Calu3 (cell line): ENCODE measurements at regions not wholly inside any gene's neighbourhood (a gene's known extent, or its start where the extent isn't known, plus 50 kb on each side); places are given as distances from the start of the nearest gene placed in this dataset.

ENCODE experiments used
- BruUV-seq: library from RNA; stranded (reverse); fragments of 400-500 nt; replicated peaks from 2 replicates; lab custom pipeline; 2021; lab: Mats Ljungman, UMichigan
- CTCF ChIA-PET: fragments of 300-600 bp; sonication (Branson Sonifier 250); formaldehyde crosslinking; loops from one replicate; lab custom pipeline; 2022; ENCODE audit warnings: antibody characterized with exemption; lab: Charles Lee
- DNase-seq: peaks from one replicate; pipeline ENCODE4 v3.0.0; 2022
- H3K27ac Mint-ChIP-seq: one replicate; pipeline ENCODE4 v1.8.0; 2022; ENCODE audit warnings: mixed read lengths; ENCODE audit not compliant: unreplicated experiment
- H3K27me3 Mint-ChIP-seq: one replicate; pipeline ENCODE4 v1.8.0; 2022; ENCODE audit warnings: mixed read lengths; ENCODE audit not compliant: unreplicated experiment
- H3K36me3 Mint-ChIP-seq: one replicate; pipeline ENCODE4 v1.8.0; 2022; ENCODE audit warnings: mild to moderate bottlenecking, moderate library complexity, mixed read lengths; ENCODE audit not compliant: insufficient read depth, unreplicated experiment
- H3K4me1 Mint-ChIP-seq: one replicate; pipeline ENCODE4 v1.8.0; 2022; ENCODE audit warnings: mild to moderate bottlenecking, low read depth, mixed read lengths; ENCODE audit not compliant: unreplicated experiment
- H3K4me3 Mint-ChIP-seq: one replicate; pipeline ENCODE4 v1.8.0; 2022; ENCODE audit warnings: mild to moderate bottlenecking, low read depth, moderate library complexity, mixed read lengths; ENCODE audit not compliant: unreplicated experiment
- H3K9me3 Mint-ChIP-seq: one replicate; pipeline ENCODE4 v1.8.0; 2022; ENCODE audit warnings: low read depth, mixed read lengths; ENCODE audit not compliant: unreplicated experiment
- intact Hi-C: fragments of 100-400 bp; cut with micrococcal nuclease; formaldehyde crosslinking; loops from one replicate; pipeline ENCODE4 v1.10.0; 2022; ENCODE audit not compliant: unreplicated experiment
- TF ChIP-seq, protein P1 (sequence below): fragments of 200-600 bp; IDR thresholded peaks from one replicate; pipeline ENCODE4 v1.8.0; 2022; ENCODE audit warnings: antibody characterized with exemption; ENCODE audit not compliant: unreplicated experiment

DNA sequence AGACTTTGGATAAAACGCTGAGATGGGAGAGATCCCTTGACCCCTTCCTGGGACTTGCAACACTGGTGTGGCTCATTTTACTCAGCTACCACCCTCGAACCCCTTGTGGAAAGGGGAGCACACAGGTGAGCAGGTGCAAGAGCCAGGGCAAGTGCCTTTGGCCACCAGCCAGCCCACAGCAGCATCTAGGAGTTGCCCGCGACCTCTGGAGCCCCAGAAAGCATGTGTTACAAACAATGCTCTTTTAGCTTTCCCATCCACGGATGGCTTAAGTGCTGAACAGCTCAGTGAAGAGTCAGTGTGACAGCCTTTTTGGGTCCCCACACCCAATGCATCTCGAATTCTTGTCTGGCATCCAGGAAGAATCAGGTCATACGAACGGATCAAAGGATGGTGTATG, 197.8 kb downstream of the MEMO1 start:
- BruUV-seq: no TSS peak
- Mint-ChIP-seq H3K27ac (no peak overlapping the region), H3K27me3 (no peaks in the 10 kb centered on the region), H3K4me1 (peaks cover 16% of the 10 kb centered on the region), H3K36me3 (no peaks in the 10 kb centered on the region), H3K4me3 (no peak overlapping the region), H3K9me3 (no peaks in the 10 kb centered on the region)
- TF ChIP-seq, protein P1, sequence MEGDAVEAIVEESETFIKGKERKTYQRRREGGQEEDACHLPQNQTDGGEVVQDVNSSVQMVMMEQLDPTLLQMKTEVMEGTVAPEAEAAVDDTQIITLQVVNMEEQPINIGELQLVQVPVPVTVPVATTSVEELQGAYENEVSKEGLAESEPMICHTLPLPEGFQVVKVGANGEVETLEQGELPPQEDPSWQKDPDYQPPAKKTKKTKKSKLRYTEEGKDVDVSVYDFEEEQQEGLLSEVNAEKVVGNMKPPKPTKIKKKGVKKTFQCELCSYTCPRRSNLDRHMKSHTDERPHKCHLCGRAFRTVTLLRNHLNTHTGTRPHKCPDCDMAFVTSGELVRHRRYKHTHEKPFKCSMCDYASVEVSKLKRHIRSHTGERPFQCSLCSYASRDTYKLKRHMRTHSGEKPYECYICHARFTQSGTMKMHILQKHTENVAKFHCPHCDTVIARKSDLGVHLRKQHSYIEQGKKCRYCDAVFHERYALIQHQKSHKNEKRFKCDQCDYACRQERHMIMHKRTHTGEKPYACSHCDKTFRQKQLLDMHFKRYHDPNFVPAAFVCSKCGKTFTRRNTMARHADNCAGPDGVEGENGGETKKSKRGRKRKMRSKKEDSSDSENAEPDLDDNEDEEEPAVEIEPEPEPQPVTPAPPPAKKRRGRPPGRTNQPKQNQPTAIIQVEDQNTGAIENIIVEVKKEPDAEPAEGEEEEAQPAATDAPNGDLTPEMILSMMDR: no peak
- no peak for DNase-seq
- CTCF ChIA-PET: interaction anchor here (0.6 kb wide), 1 partner anchor 308 kb away, joined by 10 read pairs; no protein-coding TSS in a partner anchor
- intact Hi-C loops: no loop called here

DNA sequence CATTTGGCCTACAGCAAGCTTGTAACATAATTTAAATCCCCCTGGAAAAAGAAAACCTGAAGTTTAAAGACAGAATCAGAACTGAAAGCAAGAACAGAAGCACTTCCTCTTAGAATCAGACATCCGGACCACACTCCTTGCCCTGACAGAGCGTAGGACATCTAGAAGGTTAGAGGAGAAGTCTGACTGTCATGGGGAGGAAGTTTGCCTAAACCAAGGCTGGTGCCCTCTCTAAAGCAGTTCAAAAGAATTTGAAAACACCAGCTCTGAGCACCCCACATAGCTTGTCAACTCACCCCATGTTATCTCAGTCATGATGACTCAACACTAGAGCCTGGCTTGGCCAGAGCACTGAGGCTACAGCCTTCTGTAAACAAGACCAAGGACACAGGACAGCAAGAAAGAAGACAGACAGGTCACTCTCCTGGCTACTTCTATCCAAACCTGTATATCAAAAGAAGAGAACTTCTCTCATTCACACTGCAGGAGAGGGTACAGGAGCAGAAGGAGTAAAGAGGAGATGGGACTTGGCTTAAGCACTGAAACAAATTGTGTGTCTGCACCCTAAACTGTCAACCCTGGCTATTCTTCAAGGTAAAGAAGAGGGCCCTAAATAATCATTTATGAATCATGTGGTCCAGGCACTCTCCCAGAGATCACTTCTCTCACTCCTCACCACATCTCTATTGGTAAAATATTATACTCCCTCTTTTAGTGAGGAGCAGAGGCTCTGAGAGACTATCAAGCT, 198.6 kb downstream of the MEMO1 start:
- TF ChIP-seq, protein P1: no peak
- CTCF ChIA-PET: interaction anchor here (0.6 to 0.9 kb wide), 2 partner anchors 136 to 309 kb away, joined by 4 to 10 read pairs; no protein-coding TSS in a partner anchor
- no peaks in the 10 kb centered on the region for H3K9me3 Mint-ChIP-seq
- H3K27ac Mint-ChIP-seq: no peak overlapping the region
- H3K4me1 Mint-ChIP-seq: peaks cover 16% of the 10 kb centered on the region
- intact Hi-C loops: no loop called here
- no peak for DNase-seq
- H3K4me3 Mint-ChIP-seq: no peak overlapping the region
- no TSS peak for BruUV-seq
- no peaks in the 10 kb centered on the region for H3K36me3 Mint-ChIP-seq
- H3K27me3 Mint-ChIP-seq: no peaks in the 10 kb centered on the region

DNA sequence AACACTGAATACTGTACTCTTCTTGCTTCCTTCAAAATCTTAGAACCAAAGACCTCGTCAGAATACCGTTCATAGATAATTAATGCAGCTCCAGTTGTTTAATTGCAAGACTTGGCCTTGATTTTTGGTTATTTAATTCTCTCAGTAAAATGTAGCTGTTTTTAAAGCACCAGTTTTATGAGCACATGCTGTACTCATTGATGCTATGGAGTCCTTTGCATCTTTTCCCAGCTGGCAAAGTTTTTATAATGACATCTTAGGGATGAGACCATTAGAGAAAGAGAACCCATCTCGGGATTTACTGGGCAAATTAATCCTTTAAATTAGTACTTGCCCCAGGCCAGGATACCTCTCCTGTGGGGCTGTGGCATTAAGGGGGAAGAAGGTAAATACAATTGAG, 199.3 kb downstream of the MEMO1 start:
- H3K4me1 Mint-ChIP-seq: peaks cover 16% of the 10 kb centered on the region
- no peaks in the 10 kb centered on the region for H3K36me3 Mint-ChIP-seq
- intact Hi-C loops: no loop called here
- TF ChIP-seq, protein P1: no peak
- no peak overlapping the region for H3K4me3 Mint-ChIP-seq
- no peak overlapping the region for H3K27ac Mint-ChIP-seq
- CTCF ChIA-PET: interaction anchor here (0.9 kb wide), 1 partner anchor 136 kb away, joined by 4 read pairs; no protein-coding TSS in a partner anchor
- no peak for DNase-seq
- no TSS peak for BruUV-seq
- H3K27me3 Mint-ChIP-seq: no peaks in the 10 kb centered on the region
- H3K9me3 Mint-ChIP-seq: no peaks in the 10 kb centered on the region

DNA sequence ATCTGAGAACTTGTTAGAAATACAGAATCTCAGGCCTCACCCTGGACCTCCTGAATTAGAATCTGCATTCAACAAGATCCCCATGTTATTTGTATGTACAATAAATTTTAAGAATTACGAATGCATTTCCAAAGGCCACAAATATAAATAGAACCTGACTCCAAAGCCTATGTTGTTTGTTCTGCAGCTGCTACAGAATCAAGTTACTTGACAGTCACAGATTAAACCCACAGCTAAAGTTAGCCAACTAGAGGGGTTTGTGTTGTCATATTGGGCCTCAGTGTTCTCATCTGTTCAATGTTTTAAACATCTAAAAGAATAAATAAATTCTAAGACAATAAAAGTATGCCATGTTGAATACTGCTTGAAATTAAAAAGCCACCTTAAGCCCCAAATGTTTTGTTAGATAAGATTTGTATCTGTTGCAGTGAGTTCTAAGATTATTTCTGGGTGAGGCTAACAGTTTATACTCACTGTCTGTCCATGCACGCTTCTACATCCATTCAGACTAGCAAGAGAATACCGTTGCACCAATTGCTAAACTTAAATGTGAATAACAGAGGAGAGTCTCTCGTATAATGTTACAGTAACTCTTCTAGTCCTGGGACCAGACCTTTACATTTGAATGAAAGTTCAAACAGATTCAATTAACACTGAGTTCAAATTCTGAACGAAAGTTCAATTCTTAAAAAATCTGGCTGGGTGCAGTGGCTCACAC, 200.4 kb downstream of the MEMO1 start:
- H3K4me1 Mint-ChIP-seq: peaks cover 16% of the 10 kb centered on the region
- no peak overlapping the region for H3K4me3 Mint-ChIP-seq
- no peaks in the 10 kb centered on the region for H3K36me3 Mint-ChIP-seq
- CTCF ChIA-PET: interaction anchor here (0.6 kb wide), 1 partner anchor 53 kb away, joined by 6 read pairs; no protein-coding TSS in a partner anchor
- intact Hi-C loops: no loop called here
- TF ChIP-seq, protein P1: no peak
- H3K27me3 Mint-ChIP-seq: no peaks in the 10 kb centered on the region
- H3K9me3 Mint-ChIP-seq: no peaks in the 10 kb centered on the region
- H3K27ac Mint-ChIP-seq: no peak overlapping the region
- BruUV-seq: no TSS peak
- DNase-seq: no peak
